BE2C (cell line): ENCODE measurements at regions not wholly inside any gene's neighbourhood (a gene's known extent, or its start where the extent isn't known, plus 50 kb on each side); places are given as distances from the start of the nearest gene placed in this dataset.
"Not testable (repeated sequence)": the region's sequence is repeated elsewhere in the genome, so short reads cannot be mapped to it uniquely, and the experiment has no call there.

Source experiments
- DNase-seq: peaks from one replicate; pipeline ENCODE4 v3.0.0-alpha.2; 2020
- H3K27me3 ChIP-seq: fragments of 250-450 bp; sonication (Bioruptor Pico); 2 replicates; pipeline ENCODE4 v1.5.1; 2020; ENCODE audit warnings: mild to moderate bottlenecking
- H3K36me3 ChIP-seq: fragments of 250-450 bp; sonication (Bioruptor Pico); 2 replicates; pipeline ENCODE4 v1.5.1; 2020; ENCODE audit warnings: mild to moderate bottlenecking
- H3K4me1 ChIP-seq: fragments of 250-450 bp; sonication (Bioruptor Pico); 2 replicates; pipeline ENCODE4 v1.5.1; 2020
- H3K4me3 ChIP-seq: 2 replicates; pipeline ENCODE4 v1.5.1; 2011; ENCODE audit warnings: low read depth, low read length
- H3K9me3 ChIP-seq: fragments of 250-450 bp; sonication (Bioruptor Pico); 2 replicates; pipeline ENCODE4 v1.5.1; 2020
- TF ChIP-seq, protein P1 (sequence below): IDR thresholded peaks from 2 replicates; pipeline ENCODE4 v1.5.1; 2012; ENCODE audit warnings: mild to moderate bottlenecking, low read depth, low read length

DNA sequence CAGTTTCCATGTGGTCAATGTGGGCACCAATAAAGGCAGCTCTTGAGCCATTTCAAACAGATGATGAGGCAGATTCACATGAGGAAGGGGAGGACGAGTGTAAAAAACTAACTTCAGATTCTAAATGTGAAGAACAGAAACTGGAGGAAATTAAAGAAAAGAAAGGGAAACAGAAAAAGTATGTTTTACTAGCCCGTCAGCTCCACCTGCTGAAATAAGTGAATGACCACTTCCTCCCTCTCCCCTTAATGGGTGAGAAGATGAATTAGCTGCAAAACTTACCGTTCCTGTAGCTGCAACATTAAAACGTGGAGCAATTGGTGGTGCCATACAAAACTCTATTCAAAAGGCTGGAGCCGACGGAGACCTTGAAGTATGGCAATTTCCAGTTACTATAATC is 203.5 kb downstream of the UXS1 start:
- no peaks in the 10 kb centered on the region for H3K4me1 ChIP-seq
- H3K9me3 ChIP-seq: no peaks in the 10 kb centered on the region
- H3K36me3 ChIP-seq: no peaks in the 10 kb centered on the region
- H3K27me3 ChIP-seq: no peaks in the 10 kb centered on the region
- H3K4me3 ChIP-seq: no peak overlapping the region
- DNase-seq: no peak
- TF ChIP-seq, protein P1, sequence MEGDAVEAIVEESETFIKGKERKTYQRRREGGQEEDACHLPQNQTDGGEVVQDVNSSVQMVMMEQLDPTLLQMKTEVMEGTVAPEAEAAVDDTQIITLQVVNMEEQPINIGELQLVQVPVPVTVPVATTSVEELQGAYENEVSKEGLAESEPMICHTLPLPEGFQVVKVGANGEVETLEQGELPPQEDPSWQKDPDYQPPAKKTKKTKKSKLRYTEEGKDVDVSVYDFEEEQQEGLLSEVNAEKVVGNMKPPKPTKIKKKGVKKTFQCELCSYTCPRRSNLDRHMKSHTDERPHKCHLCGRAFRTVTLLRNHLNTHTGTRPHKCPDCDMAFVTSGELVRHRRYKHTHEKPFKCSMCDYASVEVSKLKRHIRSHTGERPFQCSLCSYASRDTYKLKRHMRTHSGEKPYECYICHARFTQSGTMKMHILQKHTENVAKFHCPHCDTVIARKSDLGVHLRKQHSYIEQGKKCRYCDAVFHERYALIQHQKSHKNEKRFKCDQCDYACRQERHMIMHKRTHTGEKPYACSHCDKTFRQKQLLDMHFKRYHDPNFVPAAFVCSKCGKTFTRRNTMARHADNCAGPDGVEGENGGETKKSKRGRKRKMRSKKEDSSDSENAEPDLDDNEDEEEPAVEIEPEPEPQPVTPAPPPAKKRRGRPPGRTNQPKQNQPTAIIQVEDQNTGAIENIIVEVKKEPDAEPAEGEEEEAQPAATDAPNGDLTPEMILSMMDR: no peak

DNA sequence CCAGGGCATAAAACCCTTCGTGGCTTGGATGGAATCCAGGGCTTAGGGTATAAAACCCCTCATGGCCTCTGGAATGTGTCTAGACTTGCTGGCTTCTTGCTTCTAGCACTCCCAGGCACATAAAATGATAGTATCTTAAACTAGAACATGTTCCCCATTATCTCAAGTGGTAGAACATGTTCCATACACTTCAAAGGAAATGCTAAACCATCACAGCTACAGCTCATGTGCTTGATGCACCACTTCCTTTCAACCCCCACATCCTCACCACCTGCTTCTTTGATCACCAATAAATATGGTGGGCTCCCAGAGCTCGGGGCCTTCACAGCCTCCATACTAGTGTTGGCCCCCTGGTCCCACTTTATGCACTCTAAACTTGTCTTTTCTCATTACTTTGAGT is 204.3 kb downstream of the UXS1 start:
- H3K27me3 ChIP-seq, H3K4me3 ChIP-seq, H3K4me1 ChIP-seq, DNase-seq, H3K9me3 ChIP-seq, H3K36me3 ChIP-seq: not testable (repeated sequence)

DNA sequence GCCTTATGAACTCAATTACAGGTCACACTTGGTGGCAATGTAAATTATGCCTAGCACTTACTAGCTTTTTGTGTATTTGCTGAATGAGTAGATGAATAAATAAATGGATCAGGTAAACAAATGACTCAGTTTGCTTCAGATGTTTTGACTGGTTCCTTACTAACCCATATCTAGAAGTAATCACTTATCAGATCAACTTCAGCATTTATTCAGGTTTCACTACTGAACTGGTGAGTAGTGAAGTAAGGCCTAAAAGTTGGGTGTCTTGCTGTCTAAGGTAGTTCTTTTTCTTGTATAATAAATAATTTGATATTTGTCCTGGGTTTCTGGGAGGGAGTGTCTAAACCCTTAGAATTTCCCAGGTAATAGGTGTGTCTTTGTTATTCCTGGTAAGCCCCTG is 205.0 kb downstream of the UXS1 start:
- no peaks in the 10 kb centered on the region for H3K4me1 ChIP-seq
- no peak overlapping the region for H3K4me3 ChIP-seq
- DNase-seq: no peak
- no peaks in the 10 kb centered on the region for H3K27me3 ChIP-seq
- TF ChIP-seq, protein P1: no peak
- H3K9me3 ChIP-seq: no peaks in the 10 kb centered on the region
- no peaks in the 10 kb centered on the region for H3K36me3 ChIP-seq

DNA sequence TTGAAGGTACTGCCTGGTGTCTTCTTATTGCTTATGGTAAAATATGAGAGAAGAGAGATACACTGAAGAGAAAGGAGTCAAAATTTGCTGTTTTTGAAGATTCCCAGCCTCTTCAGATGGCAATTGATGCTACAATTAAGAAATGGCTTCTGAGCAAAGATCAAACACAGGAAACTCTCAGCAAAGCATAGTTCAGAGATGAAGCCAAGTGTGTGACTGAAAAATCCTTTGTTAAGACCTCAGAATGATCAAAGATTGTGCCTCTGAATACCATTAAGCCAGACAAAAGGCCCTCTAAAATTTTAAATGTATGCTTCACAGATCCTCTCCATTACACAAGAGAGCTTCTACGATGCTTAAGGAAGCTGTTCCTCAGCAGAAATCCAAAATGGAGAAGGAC is 216.3 kb downstream of the UXS1 start:
- H3K9me3 ChIP-seq: no peaks in the 10 kb centered on the region
- H3K27me3 ChIP-seq: no peaks in the 10 kb centered on the region
- H3K36me3 ChIP-seq: no peaks in the 10 kb centered on the region
- no peak for DNase-seq
- H3K4me1 ChIP-seq: no peaks in the 10 kb centered on the region
- TF ChIP-seq, protein P1: no peak
- H3K4me3 ChIP-seq: no peak overlapping the region

DNA sequence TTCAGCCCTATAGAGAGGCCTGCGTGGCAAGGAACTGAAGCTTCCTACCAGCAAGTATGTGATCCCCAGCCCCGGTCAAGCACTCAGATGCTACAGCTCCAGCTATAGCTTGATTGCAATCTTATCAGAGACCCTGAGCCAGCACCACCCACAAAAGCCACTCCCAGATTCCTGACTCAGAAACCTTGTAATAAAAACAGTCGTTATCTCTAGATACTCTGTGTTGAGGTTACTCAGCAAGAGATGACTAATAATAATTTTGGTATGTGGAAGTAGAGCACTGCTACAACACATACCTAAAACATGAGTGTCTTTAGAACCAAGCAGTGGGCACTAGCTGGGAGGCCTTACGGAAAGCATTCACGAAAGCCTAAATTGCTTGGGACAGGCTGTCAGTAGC is 216.9 kb downstream of the UXS1 start:
- Histone ChIP-seq H3K4me1 (no peaks in the 10 kb centered on the region), H3K27me3 (no peaks in the 10 kb centered on the region), H3K36me3 (no peaks in the 10 kb centered on the region), H3K9me3 (no peaks in the 10 kb centered on the region), H3K4me3 (no peak overlapping the region)
- TF ChIP-seq, protein P1: no peak
- DNase-seq: no peak

DNA sequence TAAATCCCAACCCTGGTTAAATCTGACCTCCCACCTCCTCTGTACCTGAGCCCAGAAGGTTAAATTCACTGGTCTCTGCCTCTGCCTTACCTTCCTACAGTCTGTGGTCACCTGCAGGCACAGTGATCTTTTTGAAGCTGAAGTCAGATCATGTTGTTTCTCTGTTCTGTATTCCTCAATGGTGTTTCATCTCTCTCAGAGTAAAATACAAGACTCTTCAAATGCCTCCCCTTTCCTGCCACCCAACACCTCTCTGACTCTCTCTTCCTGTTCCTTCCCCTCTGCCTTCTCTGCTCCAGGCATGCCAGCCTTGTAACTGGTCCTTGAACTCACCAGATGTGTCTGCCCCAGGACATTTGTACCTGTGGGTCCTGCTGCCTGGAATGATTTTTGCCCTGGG is 219.3 kb downstream of the UXS1 start:
- Histone ChIP-seq H3K4me3 (no peak overlapping the region), H3K9me3 (no peaks in the 10 kb centered on the region), H3K36me3 (no peaks in the 10 kb centered on the region), H3K27me3 (no peaks in the 10 kb centered on the region), H3K4me1 (no peaks in the 10 kb centered on the region)
- TF ChIP-seq, protein P1: no peak
- no peak for DNase-seq

DNA sequence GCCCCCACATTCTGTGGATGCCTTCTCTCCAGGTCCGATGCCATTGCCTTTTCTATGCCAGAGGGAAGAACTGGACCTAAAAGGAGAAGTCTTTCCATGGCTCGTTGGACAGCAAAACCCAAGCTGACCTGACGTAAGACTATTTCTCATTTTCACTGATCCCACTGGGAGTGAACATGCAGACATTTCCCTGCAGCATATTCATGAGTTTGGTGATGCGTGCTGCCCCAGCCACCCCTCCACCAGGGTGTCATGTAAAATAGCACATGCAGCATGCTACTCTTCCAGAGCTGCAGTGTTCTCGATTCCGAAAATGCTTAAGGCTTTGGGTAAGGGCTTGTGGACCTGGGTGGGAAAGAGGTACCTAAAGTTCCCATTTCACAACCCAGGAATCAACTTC is 221.2 kb downstream of the UXS1 start:
- TF ChIP-seq, protein P1: no peak
- no peak for DNase-seq
- H3K27me3 ChIP-seq: no peaks in the 10 kb centered on the region
- no peaks in the 10 kb centered on the region for H3K4me1 ChIP-seq
- no peaks in the 10 kb centered on the region for H3K36me3 ChIP-seq
- H3K9me3 ChIP-seq: no peaks in the 10 kb centered on the region
- H3K4me3 ChIP-seq: no peak overlapping the region
